Neural cell (in vitro differentiated cells): ENCODE measurements at regions not wholly inside any gene's neighbourhood (a gene's known extent, or its start where the extent isn't known, plus 50 kb on each side); places are given as distances from the start of the nearest gene placed in this dataset.

Experiments
- H2AFZ ChIP-seq: fragments of 200-600, 300-800 bp; sonication (generic), shearing (Covaris generic); 2 replicates; pipeline ENCODE4 v1.6.0; 2014; ENCODE audit warnings: low read depth, mild to moderate bottlenecking, antibody characterized with exemption, low read length, moderate library complexity
- H3F3A ChIP-seq: fragments of 200-600 bp; shearing (Covaris generic); 2 replicates; pipeline ENCODE4 v1.6.1; 2016; ENCODE audit warnings: mild to moderate bottlenecking, moderate library complexity, mixed read lengths, antibody characterized with exemption, low read length; ENCODE audit not compliant: insufficient read depth, poor library complexity, severe bottlenecking
- H3K27ac ChIP-seq: fragments of 200-600, 300-800 bp; sonication (generic), shearing (Covaris generic); 2 replicates; pipeline ENCODE4 v1.5.1; 2014; ENCODE audit warnings: mild to moderate bottlenecking, low read length, moderate library complexity
- H3K27me3 ChIP-seq: fragments of 300-800, 200-600 bp; sonication (generic), shearing (Covaris generic); 2 replicates; pipeline ENCODE4 v1.6.0; 2014; ENCODE audit warnings: mild to moderate bottlenecking, low read depth, low read length, moderate library complexity; ENCODE audit not compliant: insufficient read depth
- H3K36me3 ChIP-seq: fragments of 300-800, 200-600 bp; sonication (generic), shearing (Covaris generic); 2 replicates; pipeline ENCODE4 v1.5.1; 2014; ENCODE audit warnings: mild to moderate bottlenecking, antibody characterized with exemption, low read length, moderate library complexity; ENCODE audit not compliant: insufficient read depth
- H3K4me2 ChIP-seq: fragments of 300-800, 200-600 bp; sonication (generic), shearing (Covaris generic); 2 replicates; pipeline ENCODE4 v1.6.0; 2014; ENCODE audit warnings: mild to moderate bottlenecking, low read length
- H3K4me3 ChIP-seq: fragments of 300-800, 200-600 bp; sonication (generic), shearing (Covaris generic); 2 replicates; pipeline ENCODE4 v1.5.1; 2014; ENCODE audit warnings: mild to moderate bottlenecking, low read length, moderate library complexity
- H3K79me2 ChIP-seq: fragments of 200-600 bp; shearing (Covaris generic); replicated peaks from 2 replicates; pipeline ENCODE4 v1.6.0; 2014; ENCODE audit warnings: mild to moderate bottlenecking, low read length, moderate library complexity; ENCODE audit not compliant: insufficient read depth
- H3K9ac ChIP-seq: fragments of 300-800, 200-600 bp; sonication (generic), shearing (Covaris generic); 2 replicates; pipeline ENCODE4 v1.6.1; 2016; ENCODE audit warnings: mild to moderate bottlenecking, low read length, mixed read lengths
- H3K9me2 ChIP-seq: fragments of 200-600 bp; shearing (Covaris generic); 2 replicates; pipeline ENCODE4 v1.6.1; 2016; ENCODE audit warnings: mild to moderate bottlenecking, low read length, mixed read lengths; ENCODE audit not compliant: insufficient read depth
- H3K9me3 ChIP-seq: fragments of 200-600, 300-800 bp; sonication (generic), shearing (Covaris generic); 2 replicates; pipeline ENCODE4 v1.6.1; 2016; ENCODE audit warnings: mild to moderate bottlenecking, mixed run types, low read length, moderate library complexity, mixed read lengths
- H4K20me1 ChIP-seq: fragments of 200-600 bp; shearing (Covaris generic); 2 replicates; pipeline ENCODE4 v1.6.1; 2016; ENCODE audit warnings: mild to moderate bottlenecking, mixed run types; ENCODE audit not compliant: insufficient read depth
- EP300 ChIP-seq: fragments of 450-650 bp; conservative IDR thresholded peaks from 2 replicates; pipeline ENCODE4 v1.6.1; 2014; ENCODE audit warnings: antibody characterized with exemption, mild to moderate bottlenecking, moderate library complexity; ENCODE audit not compliant: poor library complexity, severe bottlenecking
- EZH2 ChIP-seq: fragments of 200-600, 300-800 bp; shearing (Covaris generic), sonication (generic); IDR thresholded peaks from 2 replicates; pipeline ENCODE4 v1.6.1; 2014; ENCODE audit warnings: antibody characterized with exemption, low read length, borderline replicate concordance, mild to moderate bottlenecking; ENCODE audit not compliant: insufficient read depth, poor library complexity, severe bottlenecking
- MXI1 ChIP-seq: fragments of 450-650 bp; conservative IDR thresholded peaks from 2 replicates; pipeline ENCODE4 v1.6.1; 2014; ENCODE audit warnings: antibody characterized with exemption, mild to moderate bottlenecking; ENCODE audit not compliant: poor library complexity, severe bottlenecking
- POLR2AphosphoS5 ChIP-seq: IDR thresholded peaks from 2 replicates; pipeline ENCODE4 v1.6.1; 2012
- RAD21 ChIP-seq: fragments of 450-650 bp; conservative IDR thresholded peaks from 2 replicates; pipeline ENCODE4 v1.6.1; 2014; ENCODE audit warnings: antibody characterized with exemption, mild to moderate bottlenecking, moderate library complexity
- SMC3 ChIP-seq: fragments of 450-650 bp; conservative IDR thresholded peaks from 2 replicates; pipeline ENCODE4 v1.6.1; 2014; ENCODE audit warnings: antibody characterized with exemption, mild to moderate bottlenecking, moderate library complexity; ENCODE audit not compliant: poor library complexity
- TAF1 ChIP-seq: IDR thresholded peaks from 2 replicates; pipeline ENCODE4 v1.6.1; 2012; ENCODE audit warnings: low read depth
- TF ChIP-seq, protein P1 (sequence below): fragments of 450-650 bp; IDR thresholded peaks from 2 replicates; pipeline ENCODE4 v1.5.1; 2014; ENCODE audit warnings: antibody characterized with exemption, mild to moderate bottlenecking, moderate library complexity; ENCODE audit not compliant: poor library complexity, severe bottlenecking
- TF ChIP-seq, protein P2 (sequence below): IDR thresholded peaks from 2 replicates; pipeline ENCODE4 v1.6.1; 2012; ENCODE audit warnings: borderline replicate concordance

DNA sequence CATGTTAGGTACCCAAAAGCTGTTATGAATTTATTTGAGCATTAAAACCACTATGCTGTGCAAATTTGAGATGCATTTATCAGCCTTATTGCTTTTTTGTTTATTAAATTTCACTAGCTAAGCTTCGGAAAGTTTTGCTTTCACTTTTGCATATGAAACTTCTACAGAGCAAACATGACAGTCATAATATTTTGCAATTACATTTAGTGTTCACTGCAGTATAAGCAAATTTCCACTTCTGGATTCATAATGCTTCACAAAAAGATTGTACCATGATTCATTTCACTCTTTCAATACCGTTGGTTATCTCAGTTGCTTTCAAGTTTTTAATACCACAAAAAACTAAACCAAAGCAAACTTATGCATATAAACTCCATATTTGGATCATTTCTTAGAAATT, 228.7 kb upstream of the SLC8A1 start:
- no peaks in the 10 kb centered on the region for H4K20me1 ChIP-seq
- H3K27ac ChIP-seq: no peak overlapping the region
- H3K27me3 ChIP-seq: no peaks in the 10 kb centered on the region
- no peaks in the 10 kb centered on the region for H3K9me2 ChIP-seq
- TF ChIP-seq, protein P1, sequence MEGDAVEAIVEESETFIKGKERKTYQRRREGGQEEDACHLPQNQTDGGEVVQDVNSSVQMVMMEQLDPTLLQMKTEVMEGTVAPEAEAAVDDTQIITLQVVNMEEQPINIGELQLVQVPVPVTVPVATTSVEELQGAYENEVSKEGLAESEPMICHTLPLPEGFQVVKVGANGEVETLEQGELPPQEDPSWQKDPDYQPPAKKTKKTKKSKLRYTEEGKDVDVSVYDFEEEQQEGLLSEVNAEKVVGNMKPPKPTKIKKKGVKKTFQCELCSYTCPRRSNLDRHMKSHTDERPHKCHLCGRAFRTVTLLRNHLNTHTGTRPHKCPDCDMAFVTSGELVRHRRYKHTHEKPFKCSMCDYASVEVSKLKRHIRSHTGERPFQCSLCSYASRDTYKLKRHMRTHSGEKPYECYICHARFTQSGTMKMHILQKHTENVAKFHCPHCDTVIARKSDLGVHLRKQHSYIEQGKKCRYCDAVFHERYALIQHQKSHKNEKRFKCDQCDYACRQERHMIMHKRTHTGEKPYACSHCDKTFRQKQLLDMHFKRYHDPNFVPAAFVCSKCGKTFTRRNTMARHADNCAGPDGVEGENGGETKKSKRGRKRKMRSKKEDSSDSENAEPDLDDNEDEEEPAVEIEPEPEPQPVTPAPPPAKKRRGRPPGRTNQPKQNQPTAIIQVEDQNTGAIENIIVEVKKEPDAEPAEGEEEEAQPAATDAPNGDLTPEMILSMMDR: no peak
- TF ChIP-seq, protein P2, sequence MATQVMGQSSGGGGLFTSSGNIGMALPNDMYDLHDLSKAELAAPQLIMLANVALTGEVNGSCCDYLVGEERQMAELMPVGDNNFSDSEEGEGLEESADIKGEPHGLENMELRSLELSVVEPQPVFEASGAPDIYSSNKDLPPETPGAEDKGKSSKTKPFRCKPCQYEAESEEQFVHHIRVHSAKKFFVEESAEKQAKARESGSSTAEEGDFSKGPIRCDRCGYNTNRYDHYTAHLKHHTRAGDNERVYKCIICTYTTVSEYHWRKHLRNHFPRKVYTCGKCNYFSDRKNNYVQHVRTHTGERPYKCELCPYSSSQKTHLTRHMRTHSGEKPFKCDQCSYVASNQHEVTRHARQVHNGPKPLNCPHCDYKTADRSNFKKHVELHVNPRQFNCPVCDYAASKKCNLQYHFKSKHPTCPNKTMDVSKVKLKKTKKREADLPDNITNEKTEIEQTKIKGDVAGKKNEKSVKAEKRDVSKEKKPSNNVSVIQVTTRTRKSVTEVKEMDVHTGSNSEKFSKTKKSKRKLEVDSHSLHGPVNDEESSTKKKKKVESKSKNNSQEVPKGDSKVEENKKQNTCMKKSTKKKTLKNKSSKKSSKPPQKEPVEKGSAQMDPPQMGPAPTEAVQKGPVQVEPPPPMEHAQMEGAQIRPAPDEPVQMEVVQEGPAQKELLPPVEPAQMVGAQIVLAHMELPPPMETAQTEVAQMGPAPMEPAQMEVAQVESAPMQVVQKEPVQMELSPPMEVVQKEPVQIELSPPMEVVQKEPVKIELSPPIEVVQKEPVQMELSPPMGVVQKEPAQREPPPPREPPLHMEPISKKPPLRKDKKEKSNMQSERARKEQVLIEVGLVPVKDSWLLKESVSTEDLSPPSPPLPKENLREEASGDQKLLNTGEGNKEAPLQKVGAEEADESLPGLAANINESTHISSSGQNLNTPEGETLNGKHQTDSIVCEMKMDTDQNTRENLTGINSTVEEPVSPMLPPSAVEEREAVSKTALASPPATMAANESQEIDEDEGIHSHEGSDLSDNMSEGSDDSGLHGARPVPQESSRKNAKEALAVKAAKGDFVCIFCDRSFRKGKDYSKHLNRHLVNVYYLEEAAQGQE: no peak
- TF ChIP-seq EZH2: no peak
- no peak for TF ChIP-seq RAD21
- H3K9ac ChIP-seq: no peak overlapping the region
- no peaks in the 10 kb centered on the region for H3F3A ChIP-seq
- H3K4me2 ChIP-seq: no peak overlapping the region
- no peaks in the 10 kb centered on the region for H3K36me3 ChIP-seq
- H2AFZ ChIP-seq: no peak overlapping the region
- H3K79me2 ChIP-seq: no peaks in the 10 kb centered on the region
- no peaks in the 10 kb centered on the region for H3K9me3 ChIP-seq
- no peak overlapping the region for H3K4me3 ChIP-seq

DNA sequence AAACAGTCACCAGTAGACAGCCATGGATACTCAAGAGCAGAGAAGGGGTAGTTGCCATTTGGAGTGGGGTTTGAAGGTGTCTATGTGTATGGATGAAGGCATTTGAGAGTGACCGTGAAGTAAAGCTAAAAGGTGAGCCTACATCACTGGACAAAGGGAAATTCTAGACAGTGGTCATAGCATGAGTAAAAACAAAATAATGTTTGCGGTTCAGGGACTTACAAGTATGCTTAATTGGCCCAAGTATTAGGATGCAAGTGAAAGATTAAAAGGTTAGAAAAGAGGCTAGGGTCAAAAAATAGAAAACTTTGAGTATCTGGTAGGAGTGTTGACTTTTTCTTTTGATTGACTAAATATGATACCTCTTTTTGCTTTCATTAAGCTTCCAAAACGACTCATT, 238.1 kb upstream of the SLC8A1 start:
- H3F3A ChIP-seq: no peaks in the 10 kb centered on the region
- no peaks in the 10 kb centered on the region for H3K36me3 ChIP-seq
- no peak overlapping the region for H3K27ac ChIP-seq
- H3K27me3 ChIP-seq: no peaks in the 10 kb centered on the region
- no peak overlapping the region for H3K4me3 ChIP-seq
- no peaks in the 10 kb centered on the region for H3K79me2 ChIP-seq
- H3K4me2 ChIP-seq: no peak overlapping the region
- TF ChIP-seq EZH2: no peak
- TF ChIP-seq MXI1: no peak
- TF ChIP-seq EP300: no peak
- no peak for TF ChIP-seq TAF1
- TF ChIP-seq RAD21: no peak
- TF ChIP-seq, protein P2: no peak
- TF ChIP-seq POLR2AphosphoS5: no peak
- TF ChIP-seq, protein P1: no peak
- TF ChIP-seq SMC3: no peak
- no peaks in the 10 kb centered on the region for H3K9me3 ChIP-seq
- no peak overlapping the region for H2AFZ ChIP-seq
- H3K9me2 ChIP-seq: no peaks in the 10 kb centered on the region
- H3K9ac ChIP-seq: no peak overlapping the region
- no peaks in the 10 kb centered on the region for H4K20me1 ChIP-seq
